ENCODE measurements at regions not wholly inside any gene's neighbourhood (a gene's known extent, or its start where the extent isn't known, plus 50 kb on each side); places are given as distances from the start of the nearest gene placed in this dataset.

- no peak for TF ChIP-seq TBP (IDR thresholded peaks at IDR 0.05; ENCODE audit: low read depth, low read length)
- no peak for TF ChIP-seq ASH2L (IDR thresholded peaks at IDR 0.05; ENCODE audit: low read length)
- TF ChIP-seq SP2 (IDR thresholded peaks at IDR 0.05; ENCODE audit: low read length), result no peak
- TF ChIP-seq RBBP5 (IDR thresholded peaks at IDR 0.05; ENCODE audit: borderline replicate concordance, low read depth, low read length), result no peak
- no peak for TF ChIP-seq KDM1A (IDR thresholded peaks at IDR 0.05; ENCODE audit: borderline replicate concordance, low read length)
- no peak for TF ChIP-seq TEAD4 (IDR thresholded peaks at IDR 0.05; ENCODE audit: low read depth, low read length)
Measured at GRCh38 chr2:20520128-20520527, 73.3 kb downstream of the RHOB start (continued).
